HG03469 (cell line): ENCODE measurements at regions not wholly inside any gene's neighbourhood (a gene's known extent, or its start where the extent isn't known, plus 50 kb on each side); places are given as distances from the start of the nearest gene placed in this dataset.
"Not testable (repeated sequence)": the region's sequence is repeated elsewhere in the genome, so short reads cannot be mapped to it uniquely, and the experiment has no call there.

Experiments
- ATAC-seq: cut with Tn5 transposase; IDR thresholded peaks from one replicate; pipeline ENCODE4 v1.9.1; 2021; ENCODE audit warnings: mild to moderate bottlenecking, moderate library complexity, moderate number of reproducible peaks; ENCODE audit not compliant: unreplicated experiment

GRCh38 chr1:221023482-221023881 is 144.2 kb downstream of the HLX start:
- no peak for ATAC-seq

DNA sequence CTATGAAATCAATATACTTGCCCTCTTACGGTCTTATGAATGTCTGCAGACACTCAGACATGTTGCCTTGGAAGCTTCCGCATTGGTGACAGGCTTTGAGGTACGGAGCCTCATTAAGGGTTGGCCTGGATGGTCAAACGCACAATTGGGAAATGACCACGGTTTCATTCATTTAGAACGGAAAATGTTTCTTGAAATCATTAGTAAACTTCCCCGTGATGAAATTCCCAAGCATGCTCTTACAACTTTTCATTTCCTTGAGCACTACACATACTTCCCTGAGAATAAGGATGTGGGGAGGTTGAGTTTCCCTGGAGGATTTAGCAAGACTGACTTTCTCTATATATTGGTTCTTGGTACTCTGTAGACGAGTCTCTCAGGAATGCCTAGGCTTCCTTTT is 146.3 kb downstream of the HLX start:
- ATAC-seq, result no peak

DNA sequence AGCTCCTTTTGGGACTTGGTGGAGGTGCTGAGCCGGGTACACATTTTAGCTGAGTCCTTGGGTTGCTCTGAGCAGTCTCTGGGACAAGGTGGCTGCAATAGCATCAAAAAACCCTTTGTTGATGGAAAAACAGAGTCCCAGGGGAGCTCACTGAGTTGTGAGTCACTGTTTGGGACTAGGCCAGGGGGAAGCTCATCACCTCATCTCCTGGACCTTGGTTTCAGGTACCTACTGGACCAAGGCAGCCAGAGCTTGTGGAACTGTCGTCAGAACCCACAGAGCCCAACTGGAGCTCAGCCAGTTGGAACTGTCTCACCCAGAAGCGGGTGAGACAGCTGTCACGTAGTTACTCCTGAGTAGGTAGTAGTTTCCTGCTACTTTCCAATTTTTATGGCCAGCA is 146.7 kb downstream of the HLX start:
- ATAC-seq, result no peak

GRCh38 chr1:221029981-221030649 is 150.9 kb downstream of the HLX start:
- no peak for ATAC-seq

GRCh38 chr1:221030990-221031389 is 151.7 kb downstream of the HLX start:
- ATAC-seq, result no peak

DNA sequence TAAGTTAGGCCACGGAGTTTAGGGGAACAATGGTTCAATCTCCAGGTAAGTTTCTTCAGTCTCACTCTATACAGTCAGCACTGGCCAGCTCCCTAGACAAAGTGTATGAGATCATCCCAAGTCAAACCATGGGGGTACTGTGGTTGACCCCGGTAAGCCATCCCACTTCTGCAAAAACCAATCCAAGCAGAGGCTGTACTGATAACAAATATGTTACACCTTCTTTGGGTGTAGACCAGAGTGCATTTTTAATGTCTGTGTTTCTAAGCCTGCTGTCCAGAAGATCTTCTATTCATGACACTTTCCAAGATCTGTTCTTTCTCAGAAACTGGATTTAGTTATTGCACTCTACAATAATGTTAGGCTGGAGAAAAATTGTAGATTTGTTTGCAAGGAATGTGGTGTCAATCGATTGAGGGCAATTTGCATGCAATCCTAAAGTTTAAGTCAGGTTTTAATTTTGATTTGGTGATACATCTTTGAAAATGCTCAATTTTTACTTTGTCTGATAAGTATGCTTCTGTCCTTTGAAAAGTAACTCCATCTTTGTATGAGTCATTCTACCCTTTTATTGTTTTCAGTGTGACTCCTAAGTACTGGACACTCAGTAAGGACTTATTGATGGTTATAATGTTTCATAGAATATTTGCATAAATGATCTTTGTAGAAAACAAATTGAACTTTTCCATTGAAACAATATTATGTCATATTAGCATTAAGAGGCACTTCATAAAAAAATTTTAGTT is 152.4 kb downstream of the HLX start:
- no peak for ATAC-seq

DNA sequence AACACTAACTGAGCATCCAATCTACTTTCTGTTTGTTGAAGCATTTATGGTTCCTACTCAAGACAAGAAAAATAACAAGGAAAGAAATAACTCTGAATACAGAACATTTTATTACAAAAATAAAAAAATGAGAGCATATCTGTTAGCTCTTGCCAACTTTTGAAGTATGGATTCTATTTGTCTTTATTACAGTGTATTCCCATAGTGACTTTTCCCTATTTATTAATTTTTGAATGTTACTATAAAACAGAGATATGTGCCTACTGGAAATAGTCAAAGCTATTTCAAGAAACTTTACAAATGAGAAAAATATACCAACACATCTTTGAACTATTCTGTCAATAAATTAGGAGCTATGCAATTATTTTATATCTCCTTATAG is 153.0 kb downstream of the HLX start:
- ATAC-seq, result no peak

DNA sequence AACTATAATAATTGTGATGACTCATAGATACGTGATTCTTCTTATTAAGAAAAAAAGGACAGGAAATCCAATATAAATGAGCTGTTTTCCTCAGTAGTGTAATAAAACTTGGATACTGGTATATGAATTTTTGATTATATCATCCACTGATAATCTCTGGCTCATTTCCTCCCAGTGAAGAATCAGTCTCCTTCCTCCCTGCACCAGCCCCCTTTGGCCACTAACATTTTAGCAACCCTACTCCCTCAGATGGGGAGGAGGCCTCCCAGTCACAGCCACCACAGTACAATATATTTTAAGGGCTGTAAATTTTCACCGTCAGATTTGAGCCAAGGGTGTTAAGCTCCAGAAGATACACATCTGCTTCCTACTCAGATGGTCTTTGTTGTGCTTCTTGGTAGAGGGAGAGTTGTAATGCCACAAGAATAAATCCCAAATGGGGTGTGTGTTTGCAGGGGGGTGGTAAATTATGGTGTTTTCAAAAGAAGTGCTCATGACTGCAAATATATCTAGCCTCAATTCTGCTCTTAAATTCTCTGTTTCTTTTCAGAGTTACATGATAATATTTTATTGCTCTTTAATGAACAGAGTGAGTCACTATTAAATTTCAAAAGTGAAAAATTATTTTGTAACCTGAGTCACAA is 153.5 kb downstream of the HLX start:
- ATAC-seq, result no peak

- no peak for ATAC-seq
Measured at GRCh38 chr1:221035662-221036153, 156.5 kb downstream of the HLX start.

GRCh38 chr1:221039616-221040015 is 160.4 kb downstream of the HLX start:
- ATAC-seq, result no peak

- ATAC-seq, result no peak
Measured at GRCh38 chr1:221040101-221040500, 160.9 kb downstream of the HLX start.

- ATAC-seq, result no peak
Measured at GRCh38 chr1:221040691-221041285, 161.5 kb downstream of the HLX start.

DNA sequence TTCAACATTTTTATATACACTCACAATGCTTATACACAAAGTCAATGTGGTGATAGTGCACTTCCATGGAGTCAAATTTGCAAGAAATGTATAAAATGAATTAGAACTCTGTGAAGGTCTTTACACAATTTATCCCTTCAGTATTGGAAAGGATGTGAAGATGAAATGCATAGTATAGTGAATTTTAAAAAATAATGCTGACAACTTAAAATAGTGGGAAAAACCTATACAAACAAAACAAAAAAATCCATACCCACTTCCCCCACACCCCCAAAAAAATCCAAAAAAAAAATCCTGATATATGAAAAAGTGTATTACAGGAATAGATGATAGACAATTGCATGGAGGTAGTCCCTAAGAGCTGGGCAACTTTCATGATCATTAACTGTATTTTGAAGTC is 165.3 kb downstream of the HLX start:
- no peak for ATAC-seq

DNA sequence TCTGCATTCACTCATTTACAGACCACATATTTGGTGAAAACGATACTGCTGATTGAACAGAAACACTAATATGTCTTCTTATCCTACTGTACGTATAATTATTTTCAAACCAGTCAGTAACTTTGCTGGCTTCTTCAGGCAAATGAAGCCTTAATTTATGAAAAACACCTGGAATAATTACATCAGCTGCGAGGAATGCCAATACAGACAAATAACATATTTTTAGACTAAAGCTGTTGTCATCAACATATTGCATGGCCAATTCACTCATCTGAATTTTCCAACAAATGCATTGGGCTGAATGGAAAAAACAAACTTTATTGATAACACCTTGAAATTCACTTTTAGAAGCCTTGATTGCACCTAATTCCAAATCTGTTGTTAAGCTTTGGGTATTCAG is 165.9 kb downstream of the HLX start:
- no peak for ATAC-seq

GRCh38 chr1:221045842-221046831 is 166.9 kb downstream of the HLX start:
- peak; percentile 89 for ATAC-seq

GRCh38 chr1:221051391-221051790 is 172.1 kb downstream of the HLX start:
- not testable (repeated sequence) for ATAC-seq

DNA sequence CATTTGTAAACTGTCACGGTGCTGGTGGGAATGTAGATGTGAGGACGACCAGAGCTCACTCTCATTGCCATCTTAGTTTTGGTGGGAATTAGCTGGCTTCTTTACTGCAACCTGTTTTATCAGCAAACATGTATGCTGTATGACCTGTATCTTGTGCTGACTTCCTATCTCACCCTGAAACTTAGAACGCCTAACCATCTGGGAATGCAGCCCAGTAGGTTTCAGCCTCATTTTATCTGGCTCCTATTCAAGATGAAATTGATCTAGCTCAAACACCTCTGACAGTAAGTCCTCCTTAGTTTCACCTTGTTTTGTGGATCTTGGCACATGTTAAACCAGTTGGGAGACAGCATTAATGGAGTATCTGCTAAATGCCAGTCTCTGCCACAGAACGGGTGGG is 174.6 kb downstream of the HLX start:
- ATAC-seq, result no peak

GRCh38 chr1:221059506-221059905 is 180.3 kb downstream of the HLX start:
- ATAC-seq, result no peak

GRCh38 chr1:221063651-221064050 is 184.4 kb downstream of the HLX start:
- ATAC-seq, result no peak

DNA sequence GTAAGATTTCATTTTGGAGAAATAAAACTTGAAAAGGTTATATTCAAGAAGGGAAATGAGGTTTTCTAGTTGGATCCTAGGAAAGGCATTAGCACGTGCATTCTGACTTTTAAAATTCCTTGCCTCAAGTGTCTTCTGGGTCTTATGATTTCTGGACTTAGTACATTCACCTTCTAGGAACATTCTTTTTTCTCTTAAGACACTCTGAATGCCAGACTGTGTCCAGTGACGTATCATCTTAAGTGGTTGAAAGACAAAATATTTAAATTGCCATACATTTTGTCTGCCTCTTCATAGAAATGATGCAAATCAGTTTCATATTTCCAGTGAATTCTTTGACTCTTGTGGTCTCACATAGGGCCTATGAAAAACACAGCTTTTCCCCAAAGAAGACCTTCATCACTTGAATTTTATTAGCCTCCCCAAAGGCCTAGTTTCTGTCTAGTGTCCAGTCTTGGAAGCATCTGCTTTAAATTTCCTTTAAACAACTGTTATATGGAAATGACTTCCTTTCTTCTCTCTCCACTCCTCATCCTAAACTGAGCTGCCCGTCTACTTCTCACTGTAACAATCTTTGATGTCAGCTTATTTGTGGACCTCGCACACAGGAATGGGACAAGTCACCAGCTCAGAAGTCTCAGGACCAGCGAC is 187.2 kb downstream of the HLX start:
- no peak for ATAC-seq
